ENCODE measurements at regions not wholly inside any gene's neighbourhood (a gene's known extent, or its start where the extent isn't known, plus 50 kb on each side); places are given as distances from the start of the nearest gene placed in this dataset.

DNA sequence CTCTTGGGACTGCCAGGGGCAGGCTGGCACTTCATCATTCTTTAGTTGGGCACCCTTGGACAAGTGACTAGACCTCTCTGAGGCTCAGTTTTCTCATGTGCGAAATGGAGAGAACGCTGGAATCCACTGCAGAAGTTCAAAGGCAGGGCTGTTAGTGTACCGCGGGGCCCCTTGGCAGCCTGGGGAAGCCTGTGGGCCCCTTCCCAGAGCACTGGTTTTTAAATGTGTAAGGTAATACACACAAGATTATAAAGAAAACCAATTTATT is 209.5 kb upstream of the MVB12B start:
- TF ChIP-seq, protein P1, sequence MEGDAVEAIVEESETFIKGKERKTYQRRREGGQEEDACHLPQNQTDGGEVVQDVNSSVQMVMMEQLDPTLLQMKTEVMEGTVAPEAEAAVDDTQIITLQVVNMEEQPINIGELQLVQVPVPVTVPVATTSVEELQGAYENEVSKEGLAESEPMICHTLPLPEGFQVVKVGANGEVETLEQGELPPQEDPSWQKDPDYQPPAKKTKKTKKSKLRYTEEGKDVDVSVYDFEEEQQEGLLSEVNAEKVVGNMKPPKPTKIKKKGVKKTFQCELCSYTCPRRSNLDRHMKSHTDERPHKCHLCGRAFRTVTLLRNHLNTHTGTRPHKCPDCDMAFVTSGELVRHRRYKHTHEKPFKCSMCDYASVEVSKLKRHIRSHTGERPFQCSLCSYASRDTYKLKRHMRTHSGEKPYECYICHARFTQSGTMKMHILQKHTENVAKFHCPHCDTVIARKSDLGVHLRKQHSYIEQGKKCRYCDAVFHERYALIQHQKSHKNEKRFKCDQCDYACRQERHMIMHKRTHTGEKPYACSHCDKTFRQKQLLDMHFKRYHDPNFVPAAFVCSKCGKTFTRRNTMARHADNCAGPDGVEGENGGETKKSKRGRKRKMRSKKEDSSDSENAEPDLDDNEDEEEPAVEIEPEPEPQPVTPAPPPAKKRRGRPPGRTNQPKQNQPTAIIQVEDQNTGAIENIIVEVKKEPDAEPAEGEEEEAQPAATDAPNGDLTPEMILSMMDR (IDR thresholded peaks at IDR 0.05 in 2 of 3, conservative IDR thresholded peaks at IDR 0.05 in 1 of 3; ENCODE audit: control insufficient read depth in 2 of 3, extremely low read depth in 1 of 3, insufficient read depth in 1 of 3, low read depth in 3 of 3, low read length in 3 of 3), result no peak
- TF ChIP-seq, protein P2, sequence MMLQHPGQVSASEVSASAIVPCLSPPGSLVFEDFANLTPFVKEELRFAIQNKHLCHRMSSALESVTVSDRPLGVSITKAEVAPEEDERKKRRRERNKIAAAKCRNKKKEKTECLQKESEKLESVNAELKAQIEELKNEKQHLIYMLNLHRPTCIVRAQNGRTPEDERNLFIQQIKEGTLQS (IDR thresholded peaks at IDR 0.05; ENCODE audit: borderline replicate concordance, extremely low read depth, low read depth, low read length), result no peak
- no peak for TF ChIP-seq EZH2 (IDR thresholded peaks at IDR 0.05; ENCODE audit: borderline replicate concordance, control insufficient read depth, low read depth, low read length)

Measured in GM12878 (cell line).